GM12878 (cell line): ENCODE measurements at regions not wholly inside any gene's neighbourhood (a gene's known extent, or its start where the extent isn't known, plus 50 kb on each side); places are given as distances from the start of the nearest gene placed in this dataset.

Experiments
- ATAC-seq: fragments of 200-7000 bp; cut with Tn5 transposase; 3 replicates; pipeline ENCODE4 v1.9.1; 2020; ENCODE audit warnings: mild to moderate bottlenecking, moderate library complexity
- BruUV-seq: library from RNA; stranded (reverse); fragments of 400-500 nt; replicated peaks from 2 replicates; lab custom pipeline; 2021; lab: Mats Ljungman, UMichigan
- CTCF ChIA-PET: fragments of 300-600 bp; sonication (Branson Sonifier 250); formaldehyde crosslinking; extraction: SDS; loops from one replicate; lab custom pipeline; 2021; ENCODE audit warnings: inconsistent platforms; lab: Yijun Ruan, JAX
- POLR2A ChIA-PET: fragments of 350-600 bp; formaldehyde crosslinking; extraction: SDS; loops from one replicate; lab custom pipeline; 2021; ENCODE audit warnings: inconsistent platforms; lab: Charles Lee
- RAD21 ChIA-PET: fragments of 300-600 bp; sonication (Branson Sonifier 250); formaldehyde crosslinking; loops from one replicate; lab custom pipeline; 2023; ENCODE audit warnings: antibody characterized with exemption; ENCODE audit not compliant: unreplicated experiment; lab: Charles Lee
- SMC1A ChIA-PET: fragments of 300-600 bp; sonication (Branson Sonifier 250); formaldehyde crosslinking; loops from one replicate; lab custom pipeline; 2023; ENCODE audit not compliant: unreplicated experiment, uncharacterized antibody; lab: Charles Lee
- DNase-seq: peaks from one replicate; pipeline ENCODE4 v3.0.0-alpha.2; 2011; ENCODE audit warnings: low read depth, low spot score
- FAIRE-seq: peaks from 3 replicates; lab custom pipeline; 2011; peaks lifted over from hg19 to GRCh38; lab: Jason Lieb, UNC
- H2AFZ ChIP-seq: 2 replicates; pipeline ENCODE4 v1.6.0; 2011; ENCODE audit warnings: low read depth, low read length, control low read depth; ENCODE audit not compliant: control insufficient read depth
- H3K27ac ChIP-seq: 2 replicates; pipeline ENCODE4 v1.5.1; 2011; ENCODE audit warnings: control low read depth; ENCODE audit not compliant: control insufficient read depth, insufficient read depth
- H3K27me3 ChIP-seq, 2 experiments: replicated peaks in 1 of 2; 2 replicates each; pipeline versions ENCODE4 v1.6.0 to v1.6.1; 2011; ENCODE audit warnings: low read length in 1 of 2; ENCODE audit not compliant: control insufficient read depth in 2 of 2, insufficient read depth in 2 of 2
- H3K36me3 ChIP-seq, 2 experiments: 2 replicates each; pipeline ENCODE4 v1.5.1; 2011; ENCODE audit warnings: low read length in 1 of 2; ENCODE audit not compliant: control insufficient read depth in 2 of 2, insufficient read depth in 2 of 2
- H3K4me1 ChIP-seq: 2 replicates; pipeline ENCODE4 v1.6.1; 2011; ENCODE audit warnings: mild to moderate bottlenecking, low read length, moderate library complexity, mixed read lengths; ENCODE audit not compliant: control insufficient read depth, insufficient read depth
- H3K4me2 ChIP-seq: 2 replicates; pipeline ENCODE4 v1.6.0; 2011; ENCODE audit warnings: control low read depth; ENCODE audit not compliant: control insufficient read depth, insufficient read depth
- H3K4me3 ChIP-seq: fragments of 200-600 bp; sonication (generic); 2 replicates; pipeline ENCODE4 v1.5.1; 2016
- H3K79me2 ChIP-seq: 2 replicates; pipeline ENCODE4 v1.6.0; 2011; ENCODE audit warnings: low read length; ENCODE audit not compliant: control insufficient read depth, insufficient read depth
- H3K9ac ChIP-seq: 2 replicates; pipeline ENCODE4 v1.8.0; 2011; ENCODE audit warnings: low read length, control low read depth, mixed read lengths; ENCODE audit not compliant: control insufficient read depth, insufficient read depth
- H3K9me3 ChIP-seq: replicated peaks from 3 replicates; pipeline ENCODE4 v1.5.1; 2011; ENCODE audit warnings: mild to moderate bottlenecking, low read length; ENCODE audit not compliant: control insufficient read depth, insufficient read depth
- H4K20me1 ChIP-seq: 2 replicates; pipeline ENCODE4 v1.6.0; 2011; ENCODE audit not compliant: control insufficient read depth, insufficient read depth
- ATF7 ChIP-seq: fragments of 450-650 bp; IDR thresholded peaks from 2 replicates; pipeline ENCODE4 v1.6.1; 2016; ENCODE audit warnings: low read depth, mild to moderate bottlenecking
- BCL11A ChIP-seq: IDR thresholded peaks from 2 replicates; pipeline ENCODE4 v1.6.1; 2011; ENCODE audit warnings: low read depth, low read length
- CEBPZ ChIP-seq: fragments of 150-350 bp; IDR thresholded peaks from 2 replicates; pipeline ENCODE4 v1.6.1; 2016; ENCODE audit warnings: low read depth, low read length
- E2F4 ChIP-seq: IDR thresholded peaks from 2 replicates; pipeline ENCODE4 v1.6.1; 2012; ENCODE audit warnings: low read depth, low read length, improper control_type of control experiment
- EP300 ChIP-seq, 2 experiments: fragments of 150-350 bp in 1 of 2; IDR thresholded peaks; 2 replicates each; pipeline ENCODE4 v1.6.1; 2011 to 2012; ENCODE audit warnings: low read depth in 2 of 2, low read length in 2 of 2, borderline replicate concordance in 1 of 2, improper control_type of control experiment in 1 of 2, inconsistent platforms in 1 of 2; ENCODE audit not compliant: control insufficient read depth in 1 of 2
- ESRRA ChIP-seq: IDR thresholded peaks from 2 replicates; pipeline ENCODE4 v1.6.1; 2012; ENCODE audit warnings: mild to moderate bottlenecking, low read length, improper control_type of control experiment
- MAX ChIP-seq: IDR thresholded peaks from 2 replicates; pipeline ENCODE4 v1.6.1; 2012; ENCODE audit warnings: low read depth, low read length, improper control_type of control experiment
- MTA2 ChIP-seq: fragments of 450-650 bp; IDR thresholded peaks from 2 replicates; pipeline ENCODE4 v1.6.1; 2016; ENCODE audit warnings: low read depth, mild to moderate bottlenecking, moderate library complexity
- NRF1 ChIP-seq: conservative IDR thresholded peaks from 2 replicates; pipeline ENCODE4 v1.6.1; 2011; ENCODE audit warnings: mild to moderate bottlenecking, low read depth, low read length, improper control_type of control experiment
- POLR2AphosphoS5 ChIP-seq: IDR thresholded peaks from 2 replicates; pipeline ENCODE4 v1.6.1; 2011; ENCODE audit warnings: mild to moderate bottlenecking, low read length, inconsistent platforms
- RUNX3 ChIP-seq: IDR thresholded peaks from 2 replicates; pipeline ENCODE4 v1.6.1; 2012; ENCODE audit warnings: low read length, inconsistent platforms
- WRNIP1 ChIP-seq: IDR thresholded peaks from 2 replicates; pipeline ENCODE4 v1.6.1; 2011; ENCODE audit warnings: low read depth, low read length, improper control_type of control experiment, borderline replicate concordance
- ZSCAN29 ChIP-seq: fragments of 450-650 bp; IDR thresholded peaks from 2 replicates; pipeline ENCODE4 v1.6.1; 2017; ENCODE audit warnings: mild to moderate bottlenecking, moderate library complexity
- WGBS: methylation state at CpG from one replicate; pipeline ENCODE4 v1.1.6; 2016; ENCODE audit warnings: low lambda C conversion rate; ENCODE audit not compliant: insufficient replicate concordance, insufficient coverage; ENCODE audit errors: missing lambda C conversion rate; 5-methylcytosine and 5-hydroxymethylcytosine counted together
- in situ Hi-C: fragments of 300-500 bp; cut with MboI; formaldehyde crosslinking; loops from 9 replicates; pipeline ENCODE4 v1.14.3; 2018; ENCODE audit warnings: mixed read lengths
- intact Hi-C: fragments of 100-400 bp; cut with micrococcal nuclease; formaldehyde crosslinking; loops from one replicate; pipeline ENCODE4 v1.14.2; 2022; ENCODE audit not compliant: unreplicated experiment

GRCh38 chr1:36636206-36636605 lies 153.5 kb upstream of the CSF3R start:
- H4K20me1 ChIP-seq, result no peaks in the 10 kb centered on the region
- ChIA-PET RAD21 (no interaction called here), SMC1A (no interaction called here), CTCF (no interaction called here), POLR2A (no interaction called here)
- H3K9ac ChIP-seq, result no peak overlapping the region
- intact Hi-C loops (no loop called here), in situ Hi-C loops (no loop called here)
- no peak for DNase-seq
- H3K9me3 ChIP-seq, result no peaks in the 10 kb centered on the region
- H3K27me3 ChIP-seq, result peaks cover 0 to 3% of the 10 kb centered on the region in 2 experiments; a peak in 2 of 4 replicates
- no peaks in the 10 kb centered on the region for H3K4me1 ChIP-seq
- H3K27ac ChIP-seq, result no peak overlapping the region
- FAIRE-seq, result no peak
- H3K4me3 ChIP-seq, result no peak overlapping the region
- BruUV-seq, result no TSS peak
- H3K36me3 ChIP-seq, result no peaks in the 10 kb centered on the region
- ATAC-seq, result no peak
- H3K79me2 ChIP-seq, result no peaks in the 10 kb centered on the region
- no peak overlapping the region for H2AFZ ChIP-seq
- 29% methylated on average over 8 of the region's 10 CpGs for WGBS
- no peak overlapping the region for H3K4me2 ChIP-seq
- TF ChIP-seq WRNIP1, result no peak
- no peak for TF ChIP-seq EP300 (IDR thresholded peaks at IDR 0.05; ENCODE audit: borderline replicate concordance in 1 of 2, control insufficient read depth in 1 of 2, low read depth in 2 of 2, low read length in 2 of 2)

GRCh38 chr1:36635284-36635683 lies 152.6 kb upstream of the CSF3R start:
- intact Hi-C loops, result no loop called here
- TF ChIP-seq BCL11A, result no peak
- TF ChIP-seq MAX, result no peak
- TF ChIP-seq POLR2AphosphoS5, result no peak
- TF ChIP-seq MTA2, result no peak
- no peak for TF ChIP-seq NRF1
- no peak for TF ChIP-seq ATF7
- TF ChIP-seq RUNX3, result no peak
- no peak for TF ChIP-seq CEBPZ
- no peak for TF ChIP-seq E2F4
- TF ChIP-seq ESRRA, result no peak
- no peak for TF ChIP-seq ZSCAN29

More at GRCh38 chr1:36635284-36635683, 152.6 kb upstream of the CSF3R start:
- Histone ChIP-seq H3K9me3 (no peaks in the 10 kb centered on the region), H3K9ac (no peak overlapping the region), H3K27ac (no peak overlapping the region), H2AFZ (no peak overlapping the region), H4K20me1 (no peaks in the 10 kb centered on the region), H3K27me3 (peaks cover 0 to 3% of the 10 kb centered on the region in 2 experiments; a peak in 3 of 4 replicates), H3K79me2 (no peaks in the 10 kb centered on the region), H3K36me3 (no peaks in the 10 kb centered on the region), H3K4me3 (no peak overlapping the region), H3K4me2 (no peak overlapping the region), H3K4me1 (no peaks in the 10 kb centered on the region)
- no peak for ATAC-seq
- POLR2A ChIA-PET, result no interaction called here
- SMC1A ChIA-PET, result no interaction called here
- in situ Hi-C loops, result no loop called here
- 61% methylated on average over 5 of the region's 5 CpGs for WGBS
- no TSS peak for BruUV-seq
- DNase-seq, result no peak
- CTCF ChIA-PET, result no interaction called here
- FAIRE-seq, result no peak
- RAD21 ChIA-PET, result no interaction called here
